Neural cell (in vitro differentiated cells): ENCODE measurements at regions not wholly inside any gene's neighbourhood (a gene's known extent, or its start where the extent isn't known, plus 50 kb on each side); places are given as distances from the start of the nearest gene placed in this dataset.

Experiments used
- H2AFZ ChIP-seq: fragments of 200-600, 300-800 bp; sonication (generic), shearing (Covaris generic); 2 replicates; pipeline ENCODE4 v1.6.0; 2014; ENCODE audit warnings: low read depth, mild to moderate bottlenecking, antibody characterized with exemption, low read length, moderate library complexity
- H3F3A ChIP-seq: fragments of 200-600 bp; shearing (Covaris generic); 2 replicates; pipeline ENCODE4 v1.6.1; 2016; ENCODE audit warnings: mild to moderate bottlenecking, moderate library complexity, mixed read lengths, antibody characterized with exemption, low read length; ENCODE audit not compliant: insufficient read depth, poor library complexity, severe bottlenecking
- H3K27ac ChIP-seq: fragments of 200-600, 300-800 bp; sonication (generic), shearing (Covaris generic); 2 replicates; pipeline ENCODE4 v1.5.1; 2014; ENCODE audit warnings: mild to moderate bottlenecking, low read length, moderate library complexity
- H3K27me3 ChIP-seq: fragments of 300-800, 200-600 bp; sonication (generic), shearing (Covaris generic); 2 replicates; pipeline ENCODE4 v1.6.0; 2014; ENCODE audit warnings: mild to moderate bottlenecking, low read depth, low read length, moderate library complexity; ENCODE audit not compliant: insufficient read depth
- H3K36me3 ChIP-seq: fragments of 300-800, 200-600 bp; sonication (generic), shearing (Covaris generic); 2 replicates; pipeline ENCODE4 v1.5.1; 2014; ENCODE audit warnings: mild to moderate bottlenecking, antibody characterized with exemption, low read length, moderate library complexity; ENCODE audit not compliant: insufficient read depth
- H3K4me2 ChIP-seq: fragments of 300-800, 200-600 bp; sonication (generic), shearing (Covaris generic); 2 replicates; pipeline ENCODE4 v1.6.0; 2014; ENCODE audit warnings: mild to moderate bottlenecking, low read length
- H3K4me3 ChIP-seq: fragments of 300-800, 200-600 bp; sonication (generic), shearing (Covaris generic); 2 replicates; pipeline ENCODE4 v1.5.1; 2014; ENCODE audit warnings: mild to moderate bottlenecking, low read length, moderate library complexity
- H3K79me2 ChIP-seq: fragments of 200-600 bp; shearing (Covaris generic); replicated peaks from 2 replicates; pipeline ENCODE4 v1.6.0; 2014; ENCODE audit warnings: mild to moderate bottlenecking, low read length, moderate library complexity; ENCODE audit not compliant: insufficient read depth
- H3K9ac ChIP-seq: fragments of 300-800, 200-600 bp; sonication (generic), shearing (Covaris generic); 2 replicates; pipeline ENCODE4 v1.6.1; 2016; ENCODE audit warnings: mild to moderate bottlenecking, low read length, mixed read lengths
- H3K9me2 ChIP-seq: fragments of 200-600 bp; shearing (Covaris generic); 2 replicates; pipeline ENCODE4 v1.6.1; 2016; ENCODE audit warnings: mild to moderate bottlenecking, low read length, mixed read lengths; ENCODE audit not compliant: insufficient read depth
- H3K9me3 ChIP-seq: fragments of 200-600, 300-800 bp; sonication (generic), shearing (Covaris generic); 2 replicates; pipeline ENCODE4 v1.6.1; 2016; ENCODE audit warnings: mild to moderate bottlenecking, mixed run types, low read length, moderate library complexity, mixed read lengths
- H4K20me1 ChIP-seq: fragments of 200-600 bp; shearing (Covaris generic); 2 replicates; pipeline ENCODE4 v1.6.1; 2016; ENCODE audit warnings: mild to moderate bottlenecking, mixed run types; ENCODE audit not compliant: insufficient read depth
- EP300 ChIP-seq: fragments of 450-650 bp; conservative IDR thresholded peaks from 2 replicates; pipeline ENCODE4 v1.6.1; 2014; ENCODE audit warnings: antibody characterized with exemption, mild to moderate bottlenecking, moderate library complexity; ENCODE audit not compliant: poor library complexity, severe bottlenecking
- EZH2 ChIP-seq: fragments of 200-600, 300-800 bp; shearing (Covaris generic), sonication (generic); IDR thresholded peaks from 2 replicates; pipeline ENCODE4 v1.6.1; 2014; ENCODE audit warnings: antibody characterized with exemption, low read length, borderline replicate concordance, mild to moderate bottlenecking; ENCODE audit not compliant: insufficient read depth, poor library complexity, severe bottlenecking
- POLR2AphosphoS5 ChIP-seq: IDR thresholded peaks from 2 replicates; pipeline ENCODE4 v1.6.1; 2012
- RAD21 ChIP-seq: fragments of 450-650 bp; conservative IDR thresholded peaks from 2 replicates; pipeline ENCODE4 v1.6.1; 2014; ENCODE audit warnings: antibody characterized with exemption, mild to moderate bottlenecking, moderate library complexity
- SMC3 ChIP-seq: fragments of 450-650 bp; conservative IDR thresholded peaks from 2 replicates; pipeline ENCODE4 v1.6.1; 2014; ENCODE audit warnings: antibody characterized with exemption, mild to moderate bottlenecking, moderate library complexity; ENCODE audit not compliant: poor library complexity
- TAF1 ChIP-seq: IDR thresholded peaks from 2 replicates; pipeline ENCODE4 v1.6.1; 2012; ENCODE audit warnings: low read depth
- TF ChIP-seq, protein P1 (sequence below): IDR thresholded peaks from 2 replicates; pipeline ENCODE4 v1.6.1; 2012; ENCODE audit warnings: borderline replicate concordance
- TF ChIP-seq, protein P2 (sequence below): fragments of 450-650 bp; IDR thresholded peaks from 2 replicates; pipeline ENCODE4 v1.5.1; 2014; ENCODE audit warnings: antibody characterized with exemption, mild to moderate bottlenecking, moderate library complexity; ENCODE audit not compliant: poor library complexity, severe bottlenecking

DNA sequence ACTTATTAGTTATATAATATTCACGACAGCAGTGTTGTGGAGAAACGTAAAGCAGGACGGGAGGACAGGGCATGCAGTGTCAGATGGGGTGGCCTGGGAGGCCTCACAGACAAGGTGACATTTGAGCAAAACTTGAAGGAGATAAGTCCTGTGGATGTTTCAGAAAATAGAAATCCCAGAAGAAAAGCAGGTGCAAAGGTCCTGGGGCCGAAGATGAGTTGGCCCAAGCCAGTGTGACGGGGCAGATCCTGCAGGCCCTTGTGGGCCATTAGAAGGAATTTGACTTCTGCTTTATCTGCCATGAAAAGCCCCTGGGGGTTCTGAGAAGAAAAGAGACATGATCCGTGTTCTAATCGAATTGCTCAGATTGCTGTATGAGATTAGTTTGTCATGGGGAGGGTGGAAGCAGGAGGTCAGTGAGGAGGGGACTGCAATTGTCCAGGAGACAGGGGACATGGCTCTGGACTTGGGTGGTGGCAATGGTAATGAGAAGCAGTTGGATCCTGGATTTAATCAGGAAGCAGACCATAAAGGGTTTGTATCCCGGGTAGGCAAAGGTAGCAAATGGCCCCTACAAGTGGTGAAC, 437.4 kb upstream of the SULF2 start:
- Histone ChIP-seq H3K79me2 (no peaks in the 10 kb centered on the region), H3K36me3 (no peaks in the 10 kb centered on the region), H2AFZ (no peak overlapping the region), H3K9me2 (no peaks in the 10 kb centered on the region), H3K9ac (no peak overlapping the region), H4K20me1 (no peaks in the 10 kb centered on the region), H3K27me3 (no peaks in the 10 kb centered on the region), H3F3A (no peaks in the 10 kb centered on the region), H3K9me3 (no peaks in the 10 kb centered on the region), H3K4me3 (no peak overlapping the region), H3K27ac (no peak overlapping the region), H3K4me2 (no peak overlapping the region)
- TF ChIP-seq SMC3 (no peak), RAD21 (no peak), EZH2 (no peak), POLR2AphosphoS5 (no peak), EP300 (no peak), TAF1 (no peak)
- TF ChIP-seq, protein P1, sequence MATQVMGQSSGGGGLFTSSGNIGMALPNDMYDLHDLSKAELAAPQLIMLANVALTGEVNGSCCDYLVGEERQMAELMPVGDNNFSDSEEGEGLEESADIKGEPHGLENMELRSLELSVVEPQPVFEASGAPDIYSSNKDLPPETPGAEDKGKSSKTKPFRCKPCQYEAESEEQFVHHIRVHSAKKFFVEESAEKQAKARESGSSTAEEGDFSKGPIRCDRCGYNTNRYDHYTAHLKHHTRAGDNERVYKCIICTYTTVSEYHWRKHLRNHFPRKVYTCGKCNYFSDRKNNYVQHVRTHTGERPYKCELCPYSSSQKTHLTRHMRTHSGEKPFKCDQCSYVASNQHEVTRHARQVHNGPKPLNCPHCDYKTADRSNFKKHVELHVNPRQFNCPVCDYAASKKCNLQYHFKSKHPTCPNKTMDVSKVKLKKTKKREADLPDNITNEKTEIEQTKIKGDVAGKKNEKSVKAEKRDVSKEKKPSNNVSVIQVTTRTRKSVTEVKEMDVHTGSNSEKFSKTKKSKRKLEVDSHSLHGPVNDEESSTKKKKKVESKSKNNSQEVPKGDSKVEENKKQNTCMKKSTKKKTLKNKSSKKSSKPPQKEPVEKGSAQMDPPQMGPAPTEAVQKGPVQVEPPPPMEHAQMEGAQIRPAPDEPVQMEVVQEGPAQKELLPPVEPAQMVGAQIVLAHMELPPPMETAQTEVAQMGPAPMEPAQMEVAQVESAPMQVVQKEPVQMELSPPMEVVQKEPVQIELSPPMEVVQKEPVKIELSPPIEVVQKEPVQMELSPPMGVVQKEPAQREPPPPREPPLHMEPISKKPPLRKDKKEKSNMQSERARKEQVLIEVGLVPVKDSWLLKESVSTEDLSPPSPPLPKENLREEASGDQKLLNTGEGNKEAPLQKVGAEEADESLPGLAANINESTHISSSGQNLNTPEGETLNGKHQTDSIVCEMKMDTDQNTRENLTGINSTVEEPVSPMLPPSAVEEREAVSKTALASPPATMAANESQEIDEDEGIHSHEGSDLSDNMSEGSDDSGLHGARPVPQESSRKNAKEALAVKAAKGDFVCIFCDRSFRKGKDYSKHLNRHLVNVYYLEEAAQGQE = no peak

DNA sequence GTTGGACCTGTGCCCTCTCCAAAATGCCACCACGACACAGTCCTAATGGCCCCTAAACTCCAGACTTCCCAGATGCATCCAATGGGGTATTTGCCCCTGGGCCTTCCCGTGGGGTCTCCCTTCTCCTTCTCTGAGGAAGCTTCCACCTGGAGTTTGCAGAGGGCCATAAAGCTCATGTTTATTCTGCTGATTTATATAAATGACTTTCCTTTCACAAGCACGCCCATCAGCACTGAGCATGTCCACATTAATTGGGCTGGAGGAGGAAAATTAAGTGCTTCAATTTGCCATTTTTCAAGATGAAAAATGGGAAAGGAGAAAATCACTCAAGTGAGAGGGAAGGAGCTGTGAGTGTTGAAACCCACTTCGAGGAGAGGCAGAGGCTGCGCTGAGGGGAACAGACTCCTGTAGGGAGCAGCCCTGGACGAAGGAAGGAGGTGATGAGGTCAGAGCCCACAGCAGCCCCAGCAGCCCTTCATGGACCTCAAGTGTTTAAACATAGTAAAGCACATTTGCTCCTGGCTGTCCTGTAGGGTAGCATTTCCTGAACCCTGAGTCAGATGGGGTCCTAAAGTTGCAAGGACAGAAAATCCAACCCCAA, 434.9 kb upstream of the SULF2 start:
- no peak overlapping the region for H3K4me2 ChIP-seq
- no peaks in the 10 kb centered on the region for H4K20me1 ChIP-seq
- H3K27me3 ChIP-seq = no peaks in the 10 kb centered on the region
- no peaks in the 10 kb centered on the region for H3K36me3 ChIP-seq
- no peaks in the 10 kb centered on the region for H3K9me3 ChIP-seq
- H3K9ac ChIP-seq = no peak overlapping the region
- H3F3A ChIP-seq = no peaks in the 10 kb centered on the region
- no peak overlapping the region for H2AFZ ChIP-seq
- no peak overlapping the region for H3K4me3 ChIP-seq
- no peak for TF ChIP-seq SMC3
- no peak for TF ChIP-seq RAD21
- TF ChIP-seq EZH2 = no peak
- TF ChIP-seq, protein P2, sequence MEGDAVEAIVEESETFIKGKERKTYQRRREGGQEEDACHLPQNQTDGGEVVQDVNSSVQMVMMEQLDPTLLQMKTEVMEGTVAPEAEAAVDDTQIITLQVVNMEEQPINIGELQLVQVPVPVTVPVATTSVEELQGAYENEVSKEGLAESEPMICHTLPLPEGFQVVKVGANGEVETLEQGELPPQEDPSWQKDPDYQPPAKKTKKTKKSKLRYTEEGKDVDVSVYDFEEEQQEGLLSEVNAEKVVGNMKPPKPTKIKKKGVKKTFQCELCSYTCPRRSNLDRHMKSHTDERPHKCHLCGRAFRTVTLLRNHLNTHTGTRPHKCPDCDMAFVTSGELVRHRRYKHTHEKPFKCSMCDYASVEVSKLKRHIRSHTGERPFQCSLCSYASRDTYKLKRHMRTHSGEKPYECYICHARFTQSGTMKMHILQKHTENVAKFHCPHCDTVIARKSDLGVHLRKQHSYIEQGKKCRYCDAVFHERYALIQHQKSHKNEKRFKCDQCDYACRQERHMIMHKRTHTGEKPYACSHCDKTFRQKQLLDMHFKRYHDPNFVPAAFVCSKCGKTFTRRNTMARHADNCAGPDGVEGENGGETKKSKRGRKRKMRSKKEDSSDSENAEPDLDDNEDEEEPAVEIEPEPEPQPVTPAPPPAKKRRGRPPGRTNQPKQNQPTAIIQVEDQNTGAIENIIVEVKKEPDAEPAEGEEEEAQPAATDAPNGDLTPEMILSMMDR = no peak
- no peaks in the 10 kb centered on the region for H3K79me2 ChIP-seq
- H3K27ac ChIP-seq = no peak overlapping the region
- no peaks in the 10 kb centered on the region for H3K9me2 ChIP-seq
